ENCODE measurements at regions not wholly inside any gene's neighbourhood (a gene's known extent, or its start where the extent isn't known, plus 50 kb on each side); places are given as distances from the start of the nearest gene placed in this dataset.

GRCh38 chr15:87805117-87805820 lies 451.3 kb downstream of the NTRK3 start:
- no peak for DNase-seq (ENCODE audit: low read depth)
- H3K4me3 ChIP-seq (ENCODE audit: low read length) = no peak overlapping the region
- peaks cover 14% of the 10 kb centered on the region for H3K27me3 ChIP-seq (replicated peaks; ENCODE audit: control insufficient read depth, insufficient read depth, low read length)
- no peaks in the 10 kb centered on the region for H3K4me1 ChIP-seq (ENCODE audit: control insufficient read depth, insufficient read depth, low read length)
- no peaks in the 10 kb centered on the region for H3K36me3 ChIP-seq (ENCODE audit: control insufficient read depth, insufficient read depth, low read length, severe bottlenecking)
- no peak overlapping the region for H3K9ac ChIP-seq (ENCODE audit: low read length)
- H3K9me3 ChIP-seq (ENCODE audit: control insufficient read depth, low read length) = no peaks in the 10 kb centered on the region

DNA sequence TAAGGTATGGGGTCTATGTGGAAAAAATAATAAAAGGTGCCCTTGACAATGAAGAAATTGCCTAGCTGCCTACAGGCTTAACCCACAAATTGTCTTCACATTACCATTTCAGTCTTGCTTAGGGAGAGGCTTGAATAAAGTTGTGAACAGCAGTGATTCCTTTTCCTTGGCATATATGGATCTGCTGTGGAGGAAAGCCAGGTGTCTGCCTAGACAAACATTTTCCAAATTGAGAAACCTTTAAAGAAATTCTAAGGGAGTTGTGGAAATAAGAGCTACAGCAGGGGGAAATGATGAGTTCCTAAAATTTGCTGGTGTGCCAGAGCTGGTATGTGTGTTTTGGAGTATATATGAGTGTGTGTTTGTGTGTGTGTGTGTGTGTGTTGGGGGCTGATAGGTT lies 452.1 kb downstream of the NTRK3 start:
- Histone ChIP-seq H3K9ac (ENCODE audit: low read length) (no peak overlapping the region), H3K9me3 (ENCODE audit: control insufficient read depth, low read length) (no peaks in the 10 kb centered on the region), H3K27me3 (replicated peaks; ENCODE audit: control insufficient read depth, insufficient read depth, low read length) (peaks cover 14% of the 10 kb centered on the region), H3K4me3 (ENCODE audit: low read length) (no peak overlapping the region), H3K4me1 (ENCODE audit: control insufficient read depth, insufficient read depth, low read length) (no peaks in the 10 kb centered on the region), H3K36me3 (ENCODE audit: control insufficient read depth, insufficient read depth, low read length, severe bottlenecking) (no peaks in the 10 kb centered on the region)
- no peak for DNase-seq (ENCODE audit: low read depth)

- DNase-seq (ENCODE audit: low read depth) = no peak
- H3K4me1 ChIP-seq (ENCODE audit: control insufficient read depth, insufficient read depth, low read length) = no peaks in the 10 kb centered on the region
Observed at GRCh38 chr15:87799838-87800237, 456.7 kb downstream of the NTRK3 start.

GRCh38 chr15:87799428-87799827 lies 457.1 kb downstream of the NTRK3 start:
- Histone ChIP-seq H3K9ac (ENCODE audit: low read length) (no peak overlapping the region), H3K36me3 (ENCODE audit: control insufficient read depth, insufficient read depth, low read length, severe bottlenecking) (no peaks in the 10 kb centered on the region), H3K4me3 (ENCODE audit: low read length) (no peak overlapping the region), H3K9me3 (ENCODE audit: control insufficient read depth, low read length) (no peaks in the 10 kb centered on the region), H3K4me1 (ENCODE audit: control insufficient read depth, insufficient read depth, low read length) (no peaks in the 10 kb centered on the region), H3K27me3 (replicated peaks; ENCODE audit: control insufficient read depth, insufficient read depth, low read length) (peaks cover 24% of the 10 kb centered on the region)
- no peak for DNase-seq (ENCODE audit: low read depth)

More at GRCh38 chr15:87799838-87800237, 456.7 kb downstream of the NTRK3 start:
- H3K4me3 ChIP-seq (ENCODE audit: low read length) = no peak overlapping the region
- no peak overlapping the region for H3K9ac ChIP-seq (ENCODE audit: low read length)
- H3K36me3 ChIP-seq (ENCODE audit: control insufficient read depth, insufficient read depth, low read length, severe bottlenecking) = no peaks in the 10 kb centered on the region
- peaks cover 20% of the 10 kb centered on the region for H3K27me3 ChIP-seq (replicated peaks; ENCODE audit: control insufficient read depth, insufficient read depth, low read length)
- no peaks in the 10 kb centered on the region for H3K9me3 ChIP-seq (ENCODE audit: control insufficient read depth, low read length)

DNA sequence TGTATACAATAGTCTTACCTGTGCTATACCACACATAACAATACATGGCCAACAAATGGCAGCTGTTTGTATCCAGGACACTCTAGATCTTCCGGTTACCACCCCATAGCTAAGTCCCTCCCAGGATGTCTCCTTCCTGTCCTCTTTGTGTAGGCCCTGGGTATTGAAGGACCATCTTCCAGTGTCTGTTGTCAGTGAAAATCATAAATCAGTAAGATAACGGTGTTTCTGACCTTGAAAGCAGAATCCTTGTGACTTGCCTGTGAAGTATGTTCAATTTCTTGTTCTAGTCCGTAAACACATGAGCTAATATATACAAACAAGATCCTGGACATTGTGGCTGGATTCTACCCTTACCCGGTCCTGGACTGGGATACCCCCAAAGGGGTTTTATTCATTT lies 462.8 kb downstream of the NTRK3 start:
- H3K27me3 ChIP-seq (replicated peaks; ENCODE audit: control insufficient read depth, insufficient read depth, low read length) = peaks cover 21% of the 10 kb centered on the region
- peaks cover 5% of the 10 kb centered on the region for H3K9me3 ChIP-seq (ENCODE audit: control insufficient read depth, low read length)
- H3K4me3 ChIP-seq (ENCODE audit: low read length) = no peak overlapping the region
- H3K36me3 ChIP-seq (ENCODE audit: control insufficient read depth, insufficient read depth, low read length, severe bottlenecking) = no peaks in the 10 kb centered on the region
- DNase-seq (ENCODE audit: low read depth) = no peak
- no peak overlapping the region for H3K9ac ChIP-seq (ENCODE audit: low read length)
- no peaks in the 10 kb centered on the region for H3K4me1 ChIP-seq (ENCODE audit: control insufficient read depth, insufficient read depth, low read length)

- DNase-seq (ENCODE audit: low read depth) = no peak
- no peak overlapping the region for H3K9ac ChIP-seq (ENCODE audit: low read length)
- no peaks in the 10 kb centered on the region for H3K36me3 ChIP-seq (ENCODE audit: control insufficient read depth, insufficient read depth, low read length, severe bottlenecking)
- no peaks in the 10 kb centered on the region for H3K4me1 ChIP-seq (ENCODE audit: control insufficient read depth, insufficient read depth, low read length)
- no peak overlapping the region for H3K4me3 ChIP-seq (ENCODE audit: low read length)
- peaks cover 14% of the 10 kb centered on the region for H3K27me3 ChIP-seq (replicated peaks; ENCODE audit: control insufficient read depth, insufficient read depth, low read length)
- H3K9me3 ChIP-seq (ENCODE audit: control insufficient read depth, low read length) = peaks cover 5% of the 10 kb centered on the region
Observed at GRCh38 chr15:87792250-87793040, 464.1 kb downstream of the NTRK3 start.

GRCh38 chr15:87781959-87782625 lies 474.4 kb downstream of the NTRK3 start:
- Histone ChIP-seq H3K36me3 (ENCODE audit: control insufficient read depth, insufficient read depth, low read length, severe bottlenecking) (no peaks in the 10 kb centered on the region), H3K9me3 (ENCODE audit: control insufficient read depth, low read length) (no peaks in the 10 kb centered on the region), H3K4me1 (ENCODE audit: control insufficient read depth, insufficient read depth, low read length) (peaks cover 5% of the 10 kb centered on the region), H3K4me3 (ENCODE audit: low read length) (no peak overlapping the region), H3K27me3 (replicated peaks; ENCODE audit: control insufficient read depth, insufficient read depth, low read length) (peaks cover 15% of the 10 kb centered on the region), H3K9ac (ENCODE audit: low read length) (no peak overlapping the region)
- DNase-seq (ENCODE audit: low read depth) = no peak

DNA sequence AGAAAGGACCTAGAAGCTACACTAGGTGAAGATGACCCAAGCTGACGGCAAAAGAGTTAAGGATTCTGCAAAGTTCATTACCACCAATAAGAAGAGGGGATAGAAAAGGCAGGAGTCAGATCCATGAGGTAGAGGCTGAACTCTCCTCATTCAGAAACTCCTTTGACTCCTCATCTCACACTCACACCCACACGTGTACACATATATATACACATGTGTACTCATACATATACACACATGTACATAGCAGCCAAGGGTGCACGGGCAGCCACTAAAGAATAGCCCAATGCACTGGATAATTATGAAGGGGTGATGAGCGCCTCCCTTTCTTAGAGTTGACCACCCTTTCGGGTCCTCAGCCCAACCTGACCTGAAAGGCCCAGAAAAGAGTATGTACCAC lies 476.8 kb downstream of the NTRK3 start:
- no peak for DNase-seq (ENCODE audit: low read depth)

DNA sequence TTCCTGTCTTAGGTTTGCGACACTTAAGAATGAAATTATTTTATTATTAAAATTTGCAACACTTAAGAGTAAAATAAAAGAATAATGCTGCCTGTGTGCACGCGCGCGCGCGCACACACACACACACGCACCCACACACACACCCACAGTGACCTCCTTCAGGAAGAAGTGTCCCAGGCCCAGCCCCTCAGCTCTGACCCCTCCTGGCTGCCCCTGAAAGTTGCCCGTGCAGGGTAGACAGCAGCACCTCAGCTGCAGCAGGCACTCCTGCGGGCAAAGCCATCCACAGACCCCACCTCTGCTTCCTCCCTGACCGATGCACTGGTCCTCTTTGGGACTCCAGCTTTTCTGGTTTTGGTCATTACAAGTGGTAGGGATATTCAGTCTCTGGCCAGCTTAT lies 478.2 kb downstream of the NTRK3 start:
- DNase-seq (ENCODE audit: low read depth) = no peak

More for the DNA sequence above, 476.8 kb downstream of the NTRK3 start:
- peaks cover 14% of the 10 kb centered on the region for H3K4me1 ChIP-seq (ENCODE audit: control insufficient read depth, insufficient read depth, low read length)
- H3K4me3 ChIP-seq (ENCODE audit: low read length) = no peak overlapping the region
- H3K9me3 ChIP-seq (ENCODE audit: control insufficient read depth, low read length) = no peaks in the 10 kb centered on the region
- peaks cover 10% of the 10 kb centered on the region for H3K27me3 ChIP-seq (replicated peaks; ENCODE audit: control insufficient read depth, insufficient read depth, low read length)
- H3K9ac ChIP-seq (ENCODE audit: low read length) = no peak overlapping the region
- no peaks in the 10 kb centered on the region for H3K36me3 ChIP-seq (ENCODE audit: control insufficient read depth, insufficient read depth, low read length, severe bottlenecking)

DNA sequence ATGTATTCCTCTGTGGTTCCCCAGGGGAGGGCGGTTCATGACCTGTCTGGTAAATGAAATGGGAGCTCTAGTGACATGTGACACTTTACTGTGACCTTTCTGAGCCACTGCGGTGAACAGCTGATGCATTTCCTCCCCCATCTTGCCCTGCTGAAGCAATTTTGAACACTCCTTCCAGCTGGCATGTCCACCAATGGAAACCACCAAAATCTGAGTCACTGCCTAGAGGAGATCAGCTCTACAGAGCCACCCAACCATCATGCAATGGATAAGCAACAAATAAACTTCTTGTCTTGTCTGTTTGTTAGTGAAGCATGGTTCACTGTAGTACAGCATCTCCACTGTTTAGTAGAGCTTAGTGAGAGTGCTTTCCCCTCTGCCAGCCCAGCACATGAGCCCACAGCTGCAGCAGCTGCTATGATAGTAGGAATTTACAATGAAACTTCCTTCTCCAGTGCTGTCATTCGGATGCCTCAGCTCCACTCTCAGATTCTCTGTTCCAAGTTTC lies 479.4 kb downstream of the NTRK3 start:
- peak; percentile 41 for DNase-seq (ENCODE audit: low read depth)
- H3K4me1 ChIP-seq (ENCODE audit: control insufficient read depth, insufficient read depth, low read length) = peaks cover 14% of the 10 kb centered on the region
- no peaks in the 10 kb centered on the region for H3K9me3 ChIP-seq (ENCODE audit: control insufficient read depth, low read length)
- peaks cover 10% of the 10 kb centered on the region for H3K27me3 ChIP-seq (replicated peaks; ENCODE audit: control insufficient read depth, insufficient read depth, low read length)
- H3K9ac ChIP-seq (ENCODE audit: low read length) = no peak overlapping the region
- H3K36me3 ChIP-seq (ENCODE audit: control insufficient read depth, insufficient read depth, low read length, severe bottlenecking) = no peaks in the 10 kb centered on the region
- H3K4me3 ChIP-seq (ENCODE audit: low read length) = no peak overlapping the region

More for the DNA sequence above, 478.2 kb downstream of the NTRK3 start:
- Histone ChIP-seq H3K9ac (ENCODE audit: low read length) (no peak overlapping the region), H3K4me3 (ENCODE audit: low read length) (no peak overlapping the region), H3K36me3 (ENCODE audit: control insufficient read depth, insufficient read depth, low read length, severe bottlenecking) (no peaks in the 10 kb centered on the region), H3K4me1 (ENCODE audit: control insufficient read depth, insufficient read depth, low read length) (peaks cover 14% of the 10 kb centered on the region), H3K27me3 (replicated peaks; ENCODE audit: control insufficient read depth, insufficient read depth, low read length) (peaks cover 10% of the 10 kb centered on the region), H3K9me3 (ENCODE audit: control insufficient read depth, low read length) (no peaks in the 10 kb centered on the region)

DNA sequence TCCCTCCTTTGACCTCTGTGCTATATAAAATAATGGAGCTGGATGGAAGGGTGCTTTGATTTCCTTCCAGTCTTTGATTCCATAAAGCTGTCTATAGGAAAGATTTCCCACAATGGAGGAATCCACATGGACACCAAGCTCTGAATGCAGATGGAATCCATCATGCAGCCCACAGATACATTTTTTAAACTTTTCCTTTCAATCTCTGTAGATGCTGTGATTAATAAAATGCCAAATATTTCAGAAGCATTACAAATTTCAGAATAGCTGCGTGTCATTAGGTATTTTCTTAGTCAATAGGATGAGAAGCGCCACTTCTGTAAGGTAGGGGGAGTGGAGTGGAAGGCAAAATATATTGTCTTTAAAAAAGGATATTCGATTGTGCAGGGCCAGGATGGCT lies 489.0 kb downstream of the NTRK3 start:
- Histone ChIP-seq H3K9ac (ENCODE audit: low read length) (no peak overlapping the region), H3K4me3 (ENCODE audit: low read length) (no peak overlapping the region), H3K9me3 (ENCODE audit: control insufficient read depth, low read length) (peaks cover 13% of the 10 kb centered on the region), H3K4me1 (ENCODE audit: control insufficient read depth, insufficient read depth, low read length) (peaks cover 12% of the 10 kb centered on the region), H3K36me3 (ENCODE audit: control insufficient read depth, insufficient read depth, low read length, severe bottlenecking) (no peaks in the 10 kb centered on the region), H3K27me3 (replicated peaks; ENCODE audit: control insufficient read depth, insufficient read depth, low read length) (no peaks in the 10 kb centered on the region)
- no peak for DNase-seq (ENCODE audit: low read depth)

Measured in adipocyte (in vitro differentiated cells).